Neural progenitor cell (in vitro differentiated cells): ENCODE measurements at regions not wholly inside any gene's neighbourhood (a gene's known extent, or its start where the extent isn't known, plus 50 kb on each side); places are given as distances from the start of the nearest gene placed in this dataset.

Source experiments
- DNase-seq: peaks from one replicate; pipeline ENCODE4 v3.0.0-alpha.2; 2016; ENCODE audit warnings: low spot score
- H2AFZ ChIP-seq: fragments of 200-600 bp; sonication (generic); replicated peaks from 2 replicates; pipeline ENCODE4 v1.6.1; 2016; ENCODE audit warnings: antibody characterized with exemption
- H3F3A ChIP-seq: fragments of 200-600 bp; sonication (generic); 2 replicates; pipeline ENCODE4 v1.6.1; 2016; ENCODE audit warnings: antibody characterized with exemption, low read depth
- H3K27ac ChIP-seq: fragments of 200-600 bp; sonication (generic); 2 replicates; pipeline ENCODE4 v1.5.1; 2016; ENCODE audit warnings: mild to moderate bottlenecking
- H3K27me3 ChIP-seq: fragments of 200-600 bp; sonication (generic); 2 replicates; pipeline ENCODE4 v1.6.1; 2016; ENCODE audit warnings: mild to moderate bottlenecking, moderate library complexity
- H3K36me3 ChIP-seq: fragments of 200-600 bp; sonication (generic); 2 replicates; pipeline ENCODE4 v1.5.1; 2016
- H3K4me1 ChIP-seq: fragments of 200-600 bp; sonication (generic); 2 replicates; pipeline ENCODE4 v1.6.1; 2016; ENCODE audit warnings: mixed run types
- H3K4me2 ChIP-seq: fragments of 200-600 bp; sonication (generic); 2 replicates; pipeline ENCODE4 v1.6.1; 2016
- H3K4me3 ChIP-seq: fragments of 200-600 bp; sonication (generic); 2 replicates; pipeline ENCODE4 v1.5.1; 2016
- H3K79me2 ChIP-seq: fragments of 200-600 bp; sonication (generic); 2 replicates; pipeline ENCODE4 v1.6.1; 2016; ENCODE audit warnings: low read depth
- H3K9ac ChIP-seq: fragments of 200-600 bp; sonication (generic); 2 replicates; pipeline ENCODE4 v1.6.1; 2016
- H3K9me3 ChIP-seq: fragments of 200-600 bp; sonication (generic); 2 replicates; pipeline ENCODE4 v1.5.1; 2016; ENCODE audit warnings: low read depth
- H4K20me1 ChIP-seq: fragments of 200-600 bp; sonication (generic); 2 replicates; pipeline ENCODE4 v1.6.1; 2016; ENCODE audit warnings: low read depth
- H3K27ac Mint-ChIP-seq: 3 replicates; pipeline ENCODE4 v1.8.0; 2021; ENCODE audit warnings: mixed read lengths
- H3K27me3 Mint-ChIP-seq: 2 replicates; pipeline ENCODE4 v1.8.0; 2022; ENCODE audit warnings: low read depth, mild to moderate bottlenecking, inconsistent platforms, moderate library complexity, mixed read lengths; ENCODE audit not compliant: insufficient read depth
- H3K36me3 Mint-ChIP-seq: 3 replicates; pipeline ENCODE4 v1.8.0; 2021; ENCODE audit warnings: mixed read lengths
- H3K4me1 Mint-ChIP-seq: 3 replicates; pipeline ENCODE4 v1.8.0; 2021; ENCODE audit warnings: mixed read lengths
- H3K4me3 Mint-ChIP-seq: 3 replicates; pipeline ENCODE4 v1.8.0; 2021; ENCODE audit warnings: mild to moderate bottlenecking, moderate library complexity, mixed read lengths
- H3K9me3 Mint-ChIP-seq: 3 replicates; pipeline ENCODE4 v1.8.0; 2020; ENCODE audit warnings: mixed read lengths
- CTCF ChIP-seq: fragments of 200-600 bp; sonication (generic); IDR thresholded peaks from 2 replicates; pipeline ENCODE4 v1.5.1; 2017; ENCODE audit warnings: antibody characterized with exemption, mild to moderate bottlenecking
- EZH2 ChIP-seq: fragments of 200-600 bp; sonication (generic); IDR thresholded peaks from 2 replicates; pipeline ENCODE4 v1.6.1; 2017; ENCODE audit warnings: antibody characterized with exemption, mild to moderate bottlenecking, moderate library complexity
- EZH2phosphoT487 ChIP-seq: fragments of 200-600 bp; sonication (generic); IDR thresholded peaks from 2 replicates; pipeline ENCODE4 v1.6.1; 2017; ENCODE audit warnings: antibody characterized with exemption

GRCh38 chr4:26206339-26206738, 114.5 kb upstream of the RBPJ start:
- no peak overlapping the region for H3K27ac ChIP-seq
- H3K9me3 ChIP-seq, result no peaks in the 10 kb centered on the region
- H3K27me3 ChIP-seq, result no peaks in the 10 kb centered on the region
- H3K79me2 ChIP-seq, result no peaks in the 10 kb centered on the region
- no peak overlapping the region for H2AFZ ChIP-seq
- Mint-ChIP-seq H3K9me3 (no peaks in the 10 kb centered on the region), H3K4me3 (no peak overlapping the region), H3K27ac (no peak overlapping the region), H3K4me1 (no peaks in the 10 kb centered on the region), H3K36me3 (no peaks in the 10 kb centered on the region), H3K27me3 (peaks cover 19% of the 10 kb centered on the region)
- TF ChIP-seq EZH2phosphoT487 (no peak), EZH2 (no peak), CTCF (no peak)
- no peak overlapping the region for H3K4me2 ChIP-seq
- H4K20me1 ChIP-seq, result no peaks in the 10 kb centered on the region
- no peaks in the 10 kb centered on the region for H3K4me1 ChIP-seq
- no peak overlapping the region for H3K4me3 ChIP-seq
- no peak overlapping the region for H3K9ac ChIP-seq
- DNase-seq, result no peak
- H3F3A ChIP-seq, result no peaks in the 10 kb centered on the region
- H3K36me3 ChIP-seq, result no peaks in the 10 kb centered on the region

GRCh38 chr4:26206999-26207398, 113.8 kb upstream of the RBPJ start:
- Histone ChIP-seq H3F3A (no peaks in the 10 kb centered on the region), H3K9me3 (no peaks in the 10 kb centered on the region), H3K27me3 (no peaks in the 10 kb centered on the region), H3K4me2 (no peak overlapping the region), H3K27ac (no peak overlapping the region), H4K20me1 (no peaks in the 10 kb centered on the region), H2AFZ (no peak overlapping the region), H3K4me1 (no peaks in the 10 kb centered on the region), H3K9ac (no peak overlapping the region), H3K36me3 (no peaks in the 10 kb centered on the region), H3K79me2 (no peaks in the 10 kb centered on the region), H3K4me3 (no peak overlapping the region)
- no peak for DNase-seq
- no peak for TF ChIP-seq EZH2
- TF ChIP-seq CTCF, result no peak
- no peak for TF ChIP-seq EZH2phosphoT487
- Mint-ChIP-seq H3K36me3 (no peaks in the 10 kb centered on the region), H3K27ac (no peak overlapping the region), H3K27me3 (peaks cover 18% of the 10 kb centered on the region), H3K4me1 (no peaks in the 10 kb centered on the region), H3K9me3 (no peaks in the 10 kb centered on the region), H3K4me3 (no peak overlapping the region)

- no peaks in the 10 kb centered on the region for H3F3A ChIP-seq
- no peak overlapping the region for H3K4me2 ChIP-seq
- no peak overlapping the region for H3K27ac ChIP-seq
- no peaks in the 10 kb centered on the region for H3K9me3 ChIP-seq
- TF ChIP-seq CTCF (no peak), EZH2 (no peak), EZH2phosphoT487 (no peak)
- Mint-ChIP-seq H3K9me3 (no peaks in the 10 kb centered on the region), H3K36me3 (no peaks in the 10 kb centered on the region), H3K27me3 (peaks cover 18% of the 10 kb centered on the region), H3K27ac (no peak overlapping the region), H3K4me3 (no peak overlapping the region), H3K4me1 (no peaks in the 10 kb centered on the region)
- H2AFZ ChIP-seq, result no peak overlapping the region
- no peaks in the 10 kb centered on the region for H3K79me2 ChIP-seq
- no peak overlapping the region for H3K4me3 ChIP-seq
- H3K36me3 ChIP-seq, result no peaks in the 10 kb centered on the region
- H3K9ac ChIP-seq, result no peak overlapping the region
- no peaks in the 10 kb centered on the region for H3K4me1 ChIP-seq
- no peaks in the 10 kb centered on the region for H3K27me3 ChIP-seq
- H4K20me1 ChIP-seq, result no peaks in the 10 kb centered on the region
- DNase-seq, result no peak
Measured at GRCh38 chr4:26207631-26208030, 113.2 kb upstream of the RBPJ start.
